Trophoblast cell (in vitro differentiated cells and primary cell): ENCODE measurements at regions not wholly inside any gene's neighbourhood (a gene's known extent, or its start where the extent isn't known, plus 50 kb on each side); places are given as distances from the start of the nearest gene placed in this dataset.
"Not testable (repeated sequence)": the region's sequence is repeated elsewhere in the genome, so short reads cannot be mapped to it uniquely, and the experiment has no call there.

ENCODE experiments used
- DNase-seq, 2 donors: peaks; one replicate each; pipeline ENCODE4 v3.0.0-alpha.2; 2016
- H2AFZ ChIP-seq: 2 replicates; pipeline ENCODE4 v1.6.1; 2013; ENCODE audit warnings: low read length, moderate library complexity, mild to moderate bottlenecking; ENCODE audit not compliant: insufficient read depth, poor library complexity
- H2AK5ac ChIP-seq: 2 replicates; pipeline ENCODE4 v1.6.1; 2013; ENCODE audit warnings: mild to moderate bottlenecking, low read length
- H2BK120ac ChIP-seq: 2 replicates; pipeline ENCODE4 v1.6.1; 2013; ENCODE audit warnings: low read length, mild to moderate bottlenecking, moderate library complexity; ENCODE audit not compliant: insufficient read depth, poor library complexity
- H2BK12ac ChIP-seq: 2 replicates; pipeline ENCODE4 v1.6.1; 2013; ENCODE audit warnings: mild to moderate bottlenecking, low read length, moderate library complexity
- H2BK5ac ChIP-seq: 2 replicates; pipeline ENCODE4 v1.6.1; 2013; ENCODE audit warnings: low read length, low read depth, moderate library complexity, mild to moderate bottlenecking; ENCODE audit not compliant: poor library complexity
- H3K14ac ChIP-seq: 2 replicates; pipeline ENCODE4 v1.6.1; 2013; ENCODE audit warnings: mild to moderate bottlenecking, low read length
- H3K18ac ChIP-seq: 2 replicates; pipeline ENCODE4 v1.6.1; 2013; ENCODE audit warnings: mild to moderate bottlenecking, low read length
- H3K23ac ChIP-seq: 2 replicates; pipeline ENCODE4 v1.6.1; 2013; ENCODE audit warnings: low read length
- H3K27ac ChIP-seq: 2 replicates; pipeline ENCODE4 v1.5.1; 2013; ENCODE audit warnings: low read depth, mild to moderate bottlenecking, inconsistent platforms, low read length, moderate library complexity
- H3K27me3 ChIP-seq: 2 replicates; pipeline ENCODE4 v1.6.1; 2013; ENCODE audit warnings: inconsistent platforms, mild to moderate bottlenecking, low read length, moderate library complexity; ENCODE audit not compliant: insufficient read depth
- H3K36me3 ChIP-seq, 2 experiments: 1 replicate in 1 of 2; 2 replicates in 1 of 2; pipeline ENCODE4 v1.6.1; 2013; ENCODE audit warnings: low read length in 2 of 2, mild to moderate bottlenecking in 2 of 2, moderate library complexity in 1 of 2; ENCODE audit not compliant: insufficient read depth in 2 of 2, control insufficient read depth in 1 of 2
- H3K4ac ChIP-seq: 2 replicates; pipeline ENCODE4 v1.6.1; 2013; ENCODE audit warnings: low read depth, mild to moderate bottlenecking, low read length, moderate library complexity
- H3K4me1 ChIP-seq, 2 experiments: 1 replicate in 1 of 2; 2 replicates in 1 of 2; pipeline ENCODE4 v1.6.1; 2013; ENCODE audit warnings: low read length in 2 of 2, mild to moderate bottlenecking in 2 of 2, moderate library complexity in 1 of 2; ENCODE audit not compliant: insufficient read depth in 2 of 2, control insufficient read depth in 1 of 2
- H3K4me2 ChIP-seq: 2 replicates; pipeline ENCODE4 v1.6.1; 2013; ENCODE audit warnings: inconsistent platforms, mild to moderate bottlenecking, low read length, moderate library complexity
- H3K4me3 ChIP-seq: 2 replicates; pipeline ENCODE4 v1.5.1; 2013; ENCODE audit warnings: mild to moderate bottlenecking, low read depth, low read length, inconsistent platforms
- H3K79me1 ChIP-seq: one replicate; pipeline ENCODE4 v1.6.1; 2013; ENCODE audit warnings: low read length
- H3K79me2 ChIP-seq: 2 replicates; pipeline ENCODE4 v1.6.1; 2013; ENCODE audit warnings: low read length, mild to moderate bottlenecking; ENCODE audit not compliant: control insufficient read depth, insufficient read depth, poor library complexity
- H3K9ac ChIP-seq: 2 replicates; pipeline ENCODE4 v1.6.1; 2013; ENCODE audit warnings: mild to moderate bottlenecking, low read length
- H3K9me3 ChIP-seq: 2 replicates; pipeline ENCODE4 v1.6.1; 2013; ENCODE audit warnings: low read depth, mild to moderate bottlenecking, control low read depth, inconsistent platforms, low read length; ENCODE audit not compliant: insufficient read depth
- H4K12ac ChIP-seq: 2 replicates; pipeline ENCODE4 v1.6.1; 2013; ENCODE audit warnings: low read depth, mild to moderate bottlenecking, low read length, moderate library complexity
- H4K8ac ChIP-seq: 2 replicates; pipeline ENCODE4 v1.6.1; 2013; ENCODE audit warnings: low read depth, mild to moderate bottlenecking, low read length, moderate library complexity
- H4K91ac ChIP-seq: one replicate; pipeline ENCODE4 v1.6.1; 2013; ENCODE audit warnings: low read depth, mild to moderate bottlenecking, low read length, moderate library complexity
- WGBS: extraction: QIAGEN DNeasy Blood & Tissue Kit; methylation state at CpG from one replicate; pipeline ENCODE4 v1.1.7; 2013; ENCODE audit warnings: missing lambda C conversion rate; ENCODE audit not compliant: insufficient read length, insufficient coverage; ENCODE audit errors: extremely low coverage; 5-methylcytosine and 5-hydroxymethylcytosine counted together

GRCh38 chr4:29326816-29327215 lies 1393.4 kb upstream of the PCDH7 start:
- H2BK5ac ChIP-seq: no peak overlapping the region
- H3K9ac ChIP-seq: no peak overlapping the region
- H3K4ac ChIP-seq: no peak overlapping the region
- no peak overlapping the region for H3K14ac ChIP-seq
- no peak for DNase-seq
- no CpG with 5 or more reads among the region's 2 CpGs for WGBS
- no peaks in the 10 kb centered on the region for H3K27me3 ChIP-seq
- no peak overlapping the region for H4K91ac ChIP-seq
- H3K4me2 ChIP-seq: no peak overlapping the region
- no peaks in the 10 kb centered on the region for H3K4me1 ChIP-seq
- no peak overlapping the region for H3K27ac ChIP-seq
- H2AK5ac ChIP-seq: no peak overlapping the region
- H2BK12ac ChIP-seq: no peak overlapping the region
- H3K18ac ChIP-seq: no peak overlapping the region
- H4K8ac ChIP-seq: no peak overlapping the region
- no peak overlapping the region for H2AFZ ChIP-seq
- no peaks in the 10 kb centered on the region for H3K36me3 ChIP-seq
- H4K12ac ChIP-seq: no peak overlapping the region
- H2BK120ac ChIP-seq: no peak overlapping the region
- no peak overlapping the region for H3K23ac ChIP-seq
- no peak overlapping the region for H3K4me3 ChIP-seq
- no peaks in the 10 kb centered on the region for H3K9me3 ChIP-seq
- no peaks in the 10 kb centered on the region for H3K79me2 ChIP-seq
- H3K79me1 ChIP-seq: no peaks in the 10 kb centered on the region

GRCh38 chr4:29336861-29337260 lies 1383.3 kb upstream of the PCDH7 start:
- no CpG with 5 or more reads among the region's 1 CpG for WGBS
- H2AK5ac ChIP-seq: no peak overlapping the region
- H3K23ac ChIP-seq: no peak overlapping the region
- no peaks in the 10 kb centered on the region for H3K4me1 ChIP-seq
- H2AFZ ChIP-seq: no peak overlapping the region
- H2BK12ac ChIP-seq: no peak overlapping the region
- H3K4ac ChIP-seq: no peak overlapping the region
- H3K27me3 ChIP-seq: no peaks in the 10 kb centered on the region
- no peaks in the 10 kb centered on the region for H3K79me1 ChIP-seq
- no peak overlapping the region for H2BK5ac ChIP-seq
- DNase-seq: no peak
- H3K79me2 ChIP-seq: no peaks in the 10 kb centered on the region
- H3K9ac ChIP-seq: no peak overlapping the region
- no peak overlapping the region for H4K91ac ChIP-seq
- no peak overlapping the region for H3K4me3 ChIP-seq
- H4K12ac ChIP-seq: no peak overlapping the region
- H3K36me3 ChIP-seq: no peaks in the 10 kb centered on the region
- no peak overlapping the region for H4K8ac ChIP-seq
- H3K27ac ChIP-seq: no peak overlapping the region
- H3K4me2 ChIP-seq: no peak overlapping the region
- no peak overlapping the region for H3K18ac ChIP-seq
- no peaks in the 10 kb centered on the region for H3K9me3 ChIP-seq
- no peak overlapping the region for H2BK120ac ChIP-seq
- H3K14ac ChIP-seq: no peak overlapping the region

- Histone ChIP-seq H3K4ac (no peak overlapping the region), H3K18ac (no peak overlapping the region), H4K8ac (no peak overlapping the region), H3K36me3 (no peaks in the 10 kb centered on the region), H3K4me2 (no peak overlapping the region), H3K14ac (no peak overlapping the region), H3K4me1 (no peaks in the 10 kb centered on the region), H3K79me1 (no peaks in the 10 kb centered on the region), H3K4me3 (no peak overlapping the region), H4K91ac (no peak overlapping the region), H2BK120ac (no peak overlapping the region), H3K23ac (no peak overlapping the region), H3K79me2 (no peaks in the 10 kb centered on the region), H2AFZ (no peak overlapping the region), H2AK5ac (no peak overlapping the region), H3K27me3 (no peaks in the 10 kb centered on the region), H2BK5ac (no peak overlapping the region), H2BK12ac (no peak overlapping the region), H3K9ac (no peak overlapping the region), H4K12ac (no peak overlapping the region), H3K27ac (no peak overlapping the region), H3K9me3 (no peaks in the 10 kb centered on the region)
- DNase-seq: no peak
- no CpG with 5 or more reads among the region's 2 CpGs for WGBS
These were observed 1347.2 kb upstream of the PCDH7 start for GRCh38 chr4:29372971-29373370.

GRCh38 chr4:29375716-29376115 lies 1344.5 kb upstream of the PCDH7 start:
- H3K79me1 ChIP-seq: no peaks in the 10 kb centered on the region
- H3K18ac ChIP-seq: no peak overlapping the region
- no peaks in the 10 kb centered on the region for H3K4me1 ChIP-seq
- no peak overlapping the region for H3K27ac ChIP-seq
- no peak overlapping the region for H3K9ac ChIP-seq
- no peak overlapping the region for H3K4me3 ChIP-seq
- no peaks in the 10 kb centered on the region for H3K79me2 ChIP-seq
- H2AK5ac ChIP-seq: no peak overlapping the region
- H2AFZ ChIP-seq: no peak overlapping the region
- no peak overlapping the region for H3K14ac ChIP-seq
- no peak overlapping the region for H4K91ac ChIP-seq
- H3K4ac ChIP-seq: no peak overlapping the region
- H3K4me2 ChIP-seq: no peak overlapping the region
- H3K36me3 ChIP-seq: no peaks in the 10 kb centered on the region
- H2BK120ac ChIP-seq: no peak overlapping the region
- no peak overlapping the region for H4K8ac ChIP-seq
- no peak for DNase-seq
- no peaks in the 10 kb centered on the region for H3K27me3 ChIP-seq
- no peak overlapping the region for H2BK12ac ChIP-seq
- WGBS: no CpG with 5 or more reads among the region's 1 CpG
- H4K12ac ChIP-seq: no peak overlapping the region
- H3K9me3 ChIP-seq: no peaks in the 10 kb centered on the region
- H3K23ac ChIP-seq: no peak overlapping the region
- H2BK5ac ChIP-seq: no peak overlapping the region

GRCh38 chr4:29378237-29378636 lies 1341.9 kb upstream of the PCDH7 start:
- not testable (repeated sequence) for H3K4me1 ChIP-seq, H4K91ac ChIP-seq, H3K4me3 ChIP-seq, H3K14ac ChIP-seq, H3K18ac ChIP-seq, H4K8ac ChIP-seq, H3K23ac ChIP-seq, H3K4ac ChIP-seq, H3K36me3 ChIP-seq, H3K9me3 ChIP-seq, H3K27ac ChIP-seq, H3K4me2 ChIP-seq, H2AFZ ChIP-seq, H2BK5ac ChIP-seq, H3K79me1 ChIP-seq, H4K12ac ChIP-seq, H2BK120ac ChIP-seq, H3K9ac ChIP-seq, DNase-seq, H2BK12ac ChIP-seq, H3K79me2 ChIP-seq, H2AK5ac ChIP-seq, H3K27me3 ChIP-seq
